NCI-H2227 (cell line): ENCODE measurements at regions not wholly inside any gene's neighbourhood (a gene's known extent, or its start where the extent isn't known, plus 50 kb on each side); places are given as distances from the start of the nearest gene placed in this dataset.

Experiments used
- DNase-seq: peaks from one replicate; lab custom pipeline; 2025; ENCODE audit not compliant: unreplicated experiment; lab: John Stamatoyannopoulos, UW

GRCh38 chr11:112730591-112730990 is 230.6 kb upstream of the NCAM1 start:
- no peak for DNase-seq

GRCh38 chr11:112731538-112731937 is 229.7 kb upstream of the NCAM1 start:
- DNase-seq: no peak

GRCh38 chr11:112732031-112732430 is 229.2 kb upstream of the NCAM1 start:
- DNase-seq: no peak

GRCh38 chr11:112734207-112734606 is 227.0 kb upstream of the NCAM1 start:
- no peak for DNase-seq

DNA sequence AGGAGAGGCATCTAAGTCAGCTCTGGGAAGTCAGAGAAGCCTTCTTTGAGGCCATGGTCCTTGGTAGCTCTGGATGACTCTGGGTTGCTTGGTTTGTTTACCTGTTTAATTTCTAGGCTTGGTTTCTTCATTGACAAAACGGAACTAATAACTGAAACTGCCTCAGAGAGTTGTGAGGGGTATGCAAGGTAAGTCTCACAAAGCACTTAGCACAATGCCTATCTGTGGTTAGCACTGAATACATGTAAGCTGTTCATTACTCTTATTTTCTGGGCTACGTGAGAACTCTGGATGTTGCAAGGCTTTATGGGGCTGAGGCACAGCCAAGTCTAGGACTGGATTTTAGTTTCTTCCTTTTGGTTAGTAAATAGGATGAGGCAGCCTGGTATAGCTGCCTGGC is 225.8 kb upstream of the NCAM1 start:
- DNase-seq: no peak

GRCh38 chr11:112744041-112744440 is 217.2 kb upstream of the NCAM1 start:
- DNase-seq: no peak

GRCh38 chr11:112745973-112746372 is 215.2 kb upstream of the NCAM1 start:
- DNase-seq: no peak

- no peak for DNase-seq
These were observed 213.0 kb upstream of the NCAM1 start for GRCh38 chr11:112748252-112748651.

- peak; percentile 2 for DNase-seq
These were observed 212.3 kb upstream of the NCAM1 start for GRCh38 chr11:112748713-112749543.

- no peak for DNase-seq
These were observed 209.9 kb upstream of the NCAM1 start for GRCh38 chr11:112751329-112751728.

- DNase-seq: peak; percentile 7
These were observed 209.4 kb upstream of the NCAM1 start for GRCh38 chr11:112751772-112752171.

DNA sequence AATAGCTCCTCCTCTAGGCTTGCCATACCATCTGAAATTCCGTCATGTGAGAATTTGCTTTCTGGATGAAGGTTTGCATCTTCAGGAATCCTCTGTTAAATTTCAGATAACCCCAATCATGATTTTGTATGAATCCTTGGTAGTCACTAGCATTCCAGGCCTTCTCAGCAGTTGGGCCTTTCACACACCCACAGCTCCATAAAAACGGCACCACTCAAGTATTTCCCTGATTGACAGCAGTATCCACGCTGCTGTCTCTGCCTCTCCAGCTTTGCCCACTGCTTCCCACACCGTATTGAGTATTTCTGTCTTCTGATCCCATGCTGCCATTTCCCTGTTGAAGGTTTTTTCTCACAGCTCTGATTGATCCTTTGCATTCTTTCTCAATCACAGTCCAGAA is 208.7 kb upstream of the NCAM1 start:
- no peak for DNase-seq

GRCh38 chr11:112753706-112754105 is 207.5 kb upstream of the NCAM1 start:
- no peak for DNase-seq

DNA sequence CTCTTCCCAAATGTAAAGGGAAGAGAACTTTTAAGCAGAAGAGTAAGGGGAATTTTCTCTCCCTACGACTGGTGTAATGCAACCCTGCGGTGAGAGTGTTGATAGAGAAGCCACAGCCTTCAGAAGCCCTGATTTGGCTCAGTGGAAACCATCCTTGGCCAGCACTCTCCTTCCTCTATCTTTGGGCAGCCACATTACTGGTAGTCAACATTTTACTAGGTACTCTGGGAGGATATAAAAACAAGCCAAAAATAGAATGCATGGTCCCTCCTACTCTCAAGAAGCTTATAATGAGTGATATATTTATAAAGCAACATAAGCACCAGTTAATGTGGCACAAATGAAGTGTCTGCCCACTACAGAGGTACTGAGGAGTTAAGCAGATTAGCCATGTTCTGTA is 201.8 kb upstream of the NCAM1 start:
- DNase-seq: no peak

- DNase-seq: no peak
These were observed 200.7 kb upstream of the NCAM1 start for GRCh38 chr11:112760396-112761059.

DNA sequence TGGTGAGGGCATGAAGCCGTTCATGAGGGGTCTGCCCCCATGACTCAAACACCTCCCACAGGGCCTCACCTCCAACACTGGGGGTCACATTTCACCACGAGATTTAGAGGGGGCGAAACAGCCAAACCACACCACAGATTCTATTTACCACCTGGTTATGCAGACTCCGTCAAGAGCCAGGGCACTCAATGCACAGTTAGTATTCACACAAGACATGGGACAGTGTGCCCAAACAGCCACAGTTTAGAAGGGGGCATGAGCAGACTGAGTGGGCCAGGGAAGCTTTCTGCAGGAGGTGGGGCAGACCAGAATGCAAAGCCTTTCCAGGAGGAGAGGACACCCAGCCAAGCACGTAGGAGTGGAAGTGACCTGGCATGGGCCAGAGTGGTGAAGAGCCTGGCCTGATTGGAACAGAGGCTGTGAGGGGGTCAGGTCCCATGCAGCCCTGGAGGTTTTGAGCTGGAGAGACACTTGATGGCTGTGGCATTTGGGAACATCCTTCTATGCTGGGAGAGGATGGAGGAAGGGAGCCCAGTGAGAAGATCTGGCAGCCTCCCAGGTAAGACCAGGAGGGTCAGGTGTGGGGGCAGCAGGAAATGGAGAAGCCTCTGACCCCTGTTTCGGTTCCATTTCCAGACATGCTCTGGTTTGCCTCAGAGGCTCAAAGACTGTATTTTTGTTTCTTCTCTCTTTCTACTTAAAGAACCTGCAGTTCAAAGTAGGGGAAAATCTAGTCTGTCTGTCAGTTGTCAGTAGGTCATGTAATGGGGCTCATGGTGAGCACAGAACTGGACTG is 199.1 kb upstream of the NCAM1 start:
- DNase-seq: no peak

DNA sequence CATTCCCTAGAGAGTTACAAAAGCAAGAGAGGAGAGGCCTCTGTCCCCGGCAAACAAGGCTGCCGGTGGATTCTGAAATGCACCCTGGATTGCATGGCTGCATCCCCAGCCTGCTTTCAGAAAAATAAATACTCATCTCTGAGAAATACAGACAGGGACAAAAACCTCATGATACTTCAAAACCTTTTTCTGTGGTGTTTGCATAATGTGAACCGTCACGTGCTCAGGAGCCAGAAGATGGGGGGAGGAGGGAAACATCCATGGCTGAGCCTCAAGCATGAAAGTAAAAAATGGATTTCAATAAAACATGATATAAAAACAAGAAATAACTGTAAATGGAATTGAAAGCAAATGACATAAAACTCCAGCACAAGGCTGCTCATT is 198.5 kb upstream of the NCAM1 start:
- no peak for DNase-seq

- DNase-seq: no peak
These were observed 195.9 kb upstream of the NCAM1 start for GRCh38 chr11:112765337-112765736.

DNA sequence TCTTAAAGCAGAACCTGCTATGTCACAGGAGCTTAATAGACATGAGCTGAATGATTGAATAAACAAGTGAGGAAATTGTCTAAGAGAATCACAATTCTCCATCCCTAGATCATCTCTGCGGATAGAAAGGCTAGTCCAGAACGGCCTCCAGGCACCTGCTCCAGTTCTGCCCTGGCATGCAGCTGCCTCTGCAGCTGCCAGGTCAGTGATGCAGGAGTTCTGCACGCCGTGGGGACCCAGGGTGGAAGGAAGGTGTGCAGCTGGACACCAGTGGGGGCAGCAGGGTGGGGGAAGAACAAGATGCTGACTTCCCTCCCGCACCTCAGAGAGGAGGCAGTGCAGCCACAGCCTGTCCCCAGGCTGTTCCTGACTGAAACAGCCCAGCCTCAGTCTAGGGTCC is 192.1 kb upstream of the NCAM1 start:
- no peak for DNase-seq

DNA sequence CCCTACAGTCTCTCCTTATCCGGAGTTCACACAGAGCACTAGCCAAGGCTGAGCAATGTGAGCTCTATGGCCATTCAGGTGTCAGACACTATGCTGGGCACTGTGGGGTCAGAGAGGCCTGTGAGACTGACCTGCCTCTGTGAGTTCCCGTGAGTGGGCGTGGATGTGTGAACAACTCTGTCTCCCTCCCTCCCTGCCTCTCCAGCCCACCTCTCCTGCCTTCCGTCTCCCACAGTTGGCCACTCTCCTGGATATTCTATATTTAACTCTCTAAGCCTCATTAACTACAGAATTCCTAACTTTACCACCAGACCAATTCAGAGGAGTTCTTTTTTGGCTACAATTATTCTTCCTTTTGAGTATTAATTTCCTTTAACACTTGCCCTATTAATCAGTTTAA is 191.6 kb upstream of the NCAM1 start:
- no peak for DNase-seq

- DNase-seq: no peak
These were observed 191.2 kb upstream of the NCAM1 start for GRCh38 chr11:112770033-112770432.

DNA sequence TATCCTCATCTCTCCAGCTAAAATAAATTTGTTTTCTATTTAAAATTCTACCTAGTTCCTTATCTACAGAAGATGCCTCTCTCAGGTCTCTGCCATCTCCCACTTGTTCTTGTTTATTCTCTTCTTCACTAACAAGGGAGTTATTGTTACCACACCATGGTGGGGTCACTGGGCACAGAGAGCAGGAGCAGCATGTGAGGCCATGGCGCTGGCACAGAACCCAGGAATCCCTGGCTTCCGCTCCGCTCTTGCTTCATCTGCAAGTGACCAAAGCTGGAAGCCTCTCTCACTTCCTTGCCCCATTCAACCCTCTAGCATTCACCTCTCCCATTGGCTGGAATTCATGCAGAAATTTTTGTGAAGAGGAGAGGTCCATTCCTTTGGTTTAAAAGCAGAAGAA is 190.7 kb upstream of the NCAM1 start:
- DNase-seq: no peak
